ENCODE measurements at regions not wholly inside any gene's neighbourhood (a gene's known extent, or its start where the extent isn't known, plus 50 kb on each side); places are given as distances from the start of the nearest gene placed in this dataset.

DNA sequence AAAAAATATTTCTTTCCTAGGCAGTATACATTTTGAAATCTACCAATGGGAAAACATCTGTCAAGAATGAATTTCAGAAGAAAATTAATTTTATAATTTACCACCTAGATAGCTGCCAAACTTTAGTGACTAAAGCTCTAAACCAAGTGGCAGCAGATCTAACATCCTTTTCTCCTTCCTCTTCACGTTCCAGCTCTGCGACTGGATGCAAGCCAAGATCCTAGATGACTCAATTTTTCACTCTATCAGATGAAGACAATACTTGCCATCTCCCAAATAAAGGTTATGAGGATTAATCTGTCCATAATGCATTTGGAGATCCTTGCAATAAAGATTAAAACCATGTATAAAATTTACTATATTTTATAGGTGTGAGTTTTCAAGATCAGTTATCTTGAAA, 66.7 kb upstream of the MIR17HG start:
- DNase-seq = no peak

DNA sequence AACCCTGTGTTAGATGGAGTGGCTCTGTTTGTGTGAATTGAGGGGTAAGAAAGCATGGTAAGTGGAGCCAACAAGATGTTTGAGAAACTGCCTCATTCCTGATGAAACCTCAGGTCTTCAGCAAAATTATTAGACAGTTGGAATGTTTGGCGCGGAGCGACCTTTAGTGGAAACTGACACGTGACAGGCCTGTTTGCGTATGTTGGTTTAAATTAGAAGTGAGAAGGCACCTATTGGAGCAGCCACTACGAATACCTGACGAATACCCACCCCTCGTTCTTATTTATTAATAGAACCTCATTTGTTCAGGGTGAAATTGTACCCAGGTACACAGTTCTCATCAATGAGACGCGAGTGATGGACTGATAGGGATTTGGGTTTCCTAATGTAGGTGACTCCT, 63.2 kb upstream of the MIR17HG start:
- no peak for DNase-seq

DNA sequence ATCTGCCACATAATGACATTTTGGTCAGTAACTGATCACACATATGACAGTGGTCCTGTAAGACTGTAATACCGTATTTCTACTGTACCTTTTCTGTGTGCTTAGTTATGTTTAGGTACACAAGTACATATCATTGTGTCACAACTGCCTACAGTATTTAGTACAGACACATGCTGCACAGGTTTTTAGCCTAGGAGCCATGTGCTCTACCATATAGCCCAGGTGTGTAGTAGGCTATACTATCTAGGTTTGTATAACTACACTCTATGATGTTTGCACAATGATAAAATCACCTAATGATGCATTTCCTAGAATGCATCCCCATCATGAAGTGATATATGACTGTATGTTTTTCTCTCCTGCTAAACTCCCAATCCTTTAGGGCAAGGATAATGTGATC, 61.2 kb upstream of the MIR17HG start:
- no peak for DNase-seq

DNA sequence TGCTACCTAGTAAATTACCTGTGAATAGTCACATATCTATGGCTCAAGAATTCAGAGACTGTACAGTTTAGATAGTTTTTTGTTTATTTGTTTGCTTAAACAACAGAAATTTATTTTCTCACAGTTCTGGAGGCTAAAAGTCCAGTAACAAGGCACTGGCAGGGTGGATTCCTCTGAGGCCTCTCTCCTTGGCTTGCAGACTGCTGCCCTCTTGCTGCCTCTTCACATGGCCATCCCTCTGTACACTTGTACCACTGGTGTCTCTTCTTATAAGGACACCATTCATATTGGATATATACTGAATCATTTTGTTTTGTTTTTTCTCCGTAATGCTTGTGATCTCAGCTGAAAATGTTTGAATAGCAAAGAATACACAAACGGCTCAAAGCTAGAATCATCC, 56.4 kb upstream of the MIR17HG start:
- peak in 7 of 56 donors; percentile 2 to 33 (median 12) for DNase-seq

DNA sequence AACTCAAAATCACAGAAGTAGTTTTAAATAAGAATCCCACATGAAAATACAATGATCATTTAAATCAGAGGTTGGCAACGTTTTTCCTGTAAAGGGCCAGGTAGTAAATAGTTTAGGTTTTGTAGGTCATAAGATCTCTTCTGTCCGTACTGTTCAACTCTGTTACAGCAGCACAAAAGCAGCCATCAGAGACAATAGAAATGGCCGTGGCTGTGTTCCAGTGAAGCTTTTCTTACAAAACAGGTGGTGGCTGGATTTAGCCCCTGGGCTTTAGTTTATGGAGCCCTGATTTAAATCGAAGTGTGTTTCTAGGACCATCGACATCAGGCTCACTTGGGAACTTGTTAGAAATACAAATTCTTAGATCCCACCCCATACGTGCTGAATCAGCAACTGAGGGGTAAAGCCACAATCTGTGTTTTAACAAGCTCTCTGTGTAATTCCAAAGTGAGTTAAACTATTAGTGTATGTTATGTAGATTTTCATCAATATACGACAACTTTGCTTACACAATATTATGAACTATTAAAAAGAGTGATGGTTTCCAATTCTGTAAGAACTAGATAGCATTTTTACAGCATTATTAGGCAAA, 54.8 kb upstream of the MIR17HG start:
- DNase-seq = no peak

DNA sequence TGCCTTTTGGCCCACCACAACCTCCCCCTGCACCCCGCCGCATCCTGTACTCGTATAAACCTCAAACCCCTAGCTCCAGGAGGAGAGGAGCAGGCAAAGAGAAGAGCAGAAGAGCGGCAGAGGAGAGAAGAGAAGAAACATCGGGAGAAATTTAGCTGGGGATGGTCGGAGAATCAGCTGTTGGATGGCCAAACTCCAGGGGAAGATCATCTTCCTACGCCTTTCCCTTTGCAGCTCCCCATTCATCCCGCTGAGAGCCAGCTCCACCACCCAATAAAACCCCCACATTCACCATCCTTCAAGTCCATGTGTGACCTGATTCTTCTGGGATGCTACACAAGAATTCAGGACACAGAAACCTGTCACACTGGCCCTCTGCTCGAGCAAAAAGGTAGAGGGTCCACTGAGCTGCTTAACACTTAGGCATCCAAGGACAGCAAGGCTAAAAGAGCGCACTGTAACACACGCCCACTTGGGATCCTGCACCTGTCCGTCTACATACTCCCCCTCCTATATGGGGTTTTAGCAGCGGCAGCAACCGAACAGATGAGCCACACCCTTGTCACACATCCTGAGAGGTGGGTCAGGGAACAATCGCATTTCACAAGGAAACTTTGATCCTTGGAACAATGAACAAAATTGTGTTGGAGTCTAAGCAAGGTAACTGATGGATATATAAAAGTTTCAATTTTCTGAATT, 51.6 kb upstream of the MIR17HG start:
- no peak for DNase-seq

DNA sequence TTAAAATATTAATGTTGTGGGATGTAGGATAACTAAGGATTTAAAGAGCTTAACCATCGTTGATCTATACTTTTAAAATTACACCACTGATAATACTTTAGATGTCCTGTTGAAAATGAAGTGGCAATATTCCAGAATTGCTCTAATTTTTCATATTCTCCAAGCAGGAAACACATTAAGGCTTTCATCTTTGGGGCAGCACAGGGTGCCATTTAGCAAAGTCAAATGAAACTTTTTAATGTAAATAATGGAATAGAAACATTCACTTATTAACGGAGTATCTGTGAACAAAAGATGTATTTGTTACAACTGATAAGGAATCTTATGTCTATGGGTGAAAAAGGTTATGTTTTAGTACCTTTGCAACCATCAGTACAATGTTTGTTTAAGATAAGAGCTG, 50.0 kb upstream of the MIR17HG start:
- DNase-seq = no peak
